Neuronal stem cell (in vitro differentiated cells): ENCODE measurements at regions not wholly inside any gene's neighbourhood (a gene's known extent, or its start where the extent isn't known, plus 50 kb on each side); places are given as distances from the start of the nearest gene placed in this dataset.
A peak's percentile ranks its signal among the peaks of the same experiment; 100 is the strongest.

Experiments used
- DNase-seq: peaks from one replicate; pipeline ENCODE4 v3.0.0-alpha.2; 2013; ENCODE audit warnings: low spot score
- H2AFZ ChIP-seq: one replicate; pipeline ENCODE4 v1.6.1; 2013; ENCODE audit warnings: mild to moderate bottlenecking, low read length, inconsistent platforms
- H2AK5ac ChIP-seq: 2 replicates; pipeline ENCODE4 v1.6.1; 2013; ENCODE audit warnings: low read depth, mild to moderate bottlenecking, inconsistent platforms, low read length, moderate library complexity, mixed read lengths
- H2BK120ac ChIP-seq: 2 replicates; pipeline ENCODE4 v1.6.1; 2013; ENCODE audit warnings: low read depth, mild to moderate bottlenecking, inconsistent platforms, low read length, moderate library complexity, mixed read lengths
- H2BK12ac ChIP-seq: one replicate; pipeline ENCODE4 v1.6.1; 2013; ENCODE audit warnings: low read length, inconsistent platforms
- H2BK15ac ChIP-seq: 2 replicates; pipeline ENCODE4 v1.6.1; 2013; ENCODE audit warnings: mild to moderate bottlenecking, low read length, inconsistent platforms, mixed read lengths
- H2BK5ac ChIP-seq: one replicate; pipeline ENCODE4 v1.6.1; 2013; ENCODE audit warnings: inconsistent platforms, mild to moderate bottlenecking, low read length, moderate library complexity
- H3K14ac ChIP-seq: one replicate; pipeline ENCODE4 v1.6.1; 2013; ENCODE audit warnings: low read length, inconsistent platforms
- H3K18ac ChIP-seq: 2 replicates; pipeline ENCODE4 v1.6.1; 2013; ENCODE audit warnings: low read length, inconsistent platforms
- H3K23ac ChIP-seq: 2 replicates; pipeline ENCODE4 v1.6.1; 2013; ENCODE audit warnings: low read depth, mild to moderate bottlenecking, mixed read lengths, low read length, inconsistent platforms; ENCODE audit not compliant: poor library complexity
- H3K27ac ChIP-seq: replicated peaks from 3 replicates; pipeline ENCODE4 v1.5.1; 2013; ENCODE audit warnings: low read length, inconsistent platforms
- H3K27me3 ChIP-seq, 3 experiments: 2 replicates each; pipeline ENCODE4 v1.6.1; 2013; ENCODE audit warnings: low read length in 3 of 3, mild to moderate bottlenecking in 2 of 3, inconsistent platforms in 1 of 3, low read depth in 1 of 3, mixed read lengths in 1 of 3, moderate library complexity in 1 of 3; ENCODE audit not compliant: control insufficient read depth in 3 of 3, insufficient read depth in 3 of 3
- H3K36me3 ChIP-seq, 2 donors: replicated peaks in 1 of 2; 2 replicates each; pipeline ENCODE4 v1.6.1; 2013; ENCODE audit warnings: low read length in 2 of 2; ENCODE audit not compliant: control insufficient read depth in 2 of 2, insufficient read depth in 2 of 2
- H3K4ac ChIP-seq: 2 replicates; pipeline ENCODE4 v1.6.1; 2013; ENCODE audit warnings: inconsistent platforms, mild to moderate bottlenecking, low read length, moderate library complexity
- H3K4me1 ChIP-seq, 2 donors: 1 replicate in 1 of 2; 2 replicates in 1 of 2; pipeline ENCODE4 v1.6.1; 2013; ENCODE audit warnings: low read length in 2 of 2, low read depth in 1 of 2; ENCODE audit not compliant: control insufficient read depth in 2 of 2, insufficient read depth in 1 of 2
- H3K4me2 ChIP-seq: one replicate; pipeline ENCODE4 v1.6.1; 2013; ENCODE audit warnings: mild to moderate bottlenecking, low read length, inconsistent platforms; ENCODE audit not compliant: insufficient read depth, poor library complexity, severe bottlenecking
- H3K4me3 ChIP-seq, 2 donors: 2 replicates each; pipeline ENCODE4 v1.5.1; 2013; ENCODE audit warnings: low read length in 2 of 2, mild to moderate bottlenecking in 2 of 2, inconsistent platforms in 1 of 2, moderate library complexity in 1 of 2
- H3K79me1 ChIP-seq: one replicate; pipeline ENCODE4 v1.6.1; 2013; ENCODE audit warnings: low read depth, mild to moderate bottlenecking, inconsistent platforms, low read length, moderate library complexity
- H3K9ac ChIP-seq: one replicate; pipeline ENCODE4 v1.6.1; 2013; ENCODE audit warnings: mild to moderate bottlenecking, low read depth, low read length, inconsistent platforms; ENCODE audit not compliant: poor library complexity
- H3K9me3 ChIP-seq, 2 donors: replicated peaks in 1 of 2; 2 replicates each; pipeline versions ENCODE3 to v1.6.1; 2013; ENCODE audit warnings: low read length in 2 of 2, mild to moderate bottlenecking in 2 of 2, inconsistent platforms in 1 of 2, low read depth in 1 of 2, mixed read lengths in 1 of 2, moderate library complexity in 1 of 2; ENCODE audit not compliant: control insufficient read depth in 2 of 2, insufficient read depth in 1 of 2
- H4K8ac ChIP-seq: one replicate; pipeline ENCODE4 v1.6.1; 2013; ENCODE audit warnings: low read depth, mild to moderate bottlenecking, inconsistent platforms, low read length, moderate library complexity
- H4K91ac ChIP-seq: one replicate; pipeline ENCODE4 v1.6.1; 2013; ENCODE audit warnings: low read length, low read depth, mild to moderate bottlenecking, inconsistent platforms; ENCODE audit not compliant: poor library complexity
- WGBS, 2 donors: extraction: QIAGEN DNeasy Blood & Tissue Kit; methylation state at CpG; one replicate each; pipeline ENCODE4 v1.1.7; 2013; ENCODE audit warnings: missing lambda C conversion rate in 2 of 2, mixed read lengths in 1 of 2; ENCODE audit not compliant: insufficient read length in 2 of 2, insufficient replicate concordance in 1 of 2; ENCODE audit errors: extremely low coverage in 2 of 2; 5-methylcytosine and 5-hydroxymethylcytosine counted together

DNA sequence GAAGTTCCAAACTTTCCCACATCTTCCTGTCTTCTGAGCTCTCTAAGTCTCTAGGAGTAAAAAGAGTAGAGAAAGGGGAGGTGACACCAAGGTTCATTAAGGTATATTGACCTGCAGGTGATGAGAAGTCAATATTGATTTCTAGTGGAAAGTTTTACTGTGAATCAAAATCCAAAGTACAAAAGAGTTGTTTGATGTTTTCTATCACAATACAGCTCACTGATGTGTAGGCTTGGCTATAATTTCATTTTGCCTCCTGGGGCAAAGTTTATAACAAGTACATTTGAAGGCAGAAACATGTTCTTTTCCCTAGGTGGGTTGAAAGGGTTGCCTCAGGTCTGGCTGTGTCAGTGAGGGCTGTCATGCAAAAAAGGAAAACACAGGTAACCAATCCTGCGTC lies 65.2 kb upstream of the LRPPRC start:
- Histone ChIP-seq H4K91ac (no peak overlapping the region), H3K36me3 (no peaks in the 10 kb centered on the region), H2AK5ac (peak overlapping the region; percentile 61), H3K18ac (no peak overlapping the region), H2BK5ac (no peak overlapping the region), H3K4me3 (no peak overlapping the region), H3K9ac (no peak overlapping the region), H3K27me3 (no peaks in the 10 kb centered on the region), H3K14ac (no peak overlapping the region), H3K4ac (no peak overlapping the region), H2BK15ac (no peak overlapping the region), H3K4me2 (no peak overlapping the region), H2BK120ac (no peak overlapping the region), H3K4me1 (no peaks in the 10 kb centered on the region), H2BK12ac (no peak overlapping the region), H3K79me1 (no peaks in the 10 kb centered on the region), H3K9me3 (peaks cover 0 to 8% of the 10 kb centered on the region in 2 donors), H4K8ac (no peak overlapping the region), H3K23ac (no peak overlapping the region), H3K27ac (no peak overlapping the region), H2AFZ (no peak overlapping the region)
- WGBS, 2 donors: no CpG with 5 or more reads among the region's 1 CpG
- no peak for DNase-seq

DNA sequence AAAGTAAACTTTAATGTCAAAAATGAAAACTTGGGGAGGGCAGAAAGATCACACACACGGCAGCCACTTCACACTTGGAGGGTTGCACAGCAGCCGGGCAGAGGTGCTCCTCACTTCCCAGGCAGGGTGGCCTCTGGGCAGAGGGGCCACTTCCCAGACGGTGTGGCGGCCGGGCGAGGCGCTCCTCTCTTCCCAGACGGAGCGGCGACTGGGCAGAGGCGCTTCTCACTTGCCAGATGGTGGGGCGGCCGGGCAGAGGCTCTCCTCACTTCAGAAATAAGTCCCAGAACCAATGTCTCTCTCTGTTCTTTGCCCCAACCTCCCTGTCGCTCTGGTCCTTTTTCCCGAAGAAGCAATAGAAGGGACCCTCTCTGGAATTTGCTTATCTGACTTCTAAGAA lies 65.7 kb upstream of the LRPPRC start:
- no peaks in the 10 kb centered on the region for H3K79me1 ChIP-seq
- H2AFZ ChIP-seq: no peak overlapping the region
- no peak overlapping the region for H4K8ac ChIP-seq
- WGBS, 2 donors: no CpG with 5 or more reads among the region's 15 CpGs
- H3K9me3 ChIP-seq: peaks cover 0 to 8% of the 10 kb centered on the region in 2 donors
- H3K14ac ChIP-seq: no peak overlapping the region
- H3K4me1 ChIP-seq: no peaks in the 10 kb centered on the region
- H2BK120ac ChIP-seq: no peak overlapping the region
- no peak overlapping the region for H3K18ac ChIP-seq
- H3K4ac ChIP-seq: no peak overlapping the region
- no peak overlapping the region for H2BK15ac ChIP-seq
- no peak overlapping the region for H4K91ac ChIP-seq
- H3K36me3 ChIP-seq: no peaks in the 10 kb centered on the region
- no peak overlapping the region for H3K4me2 ChIP-seq
- DNase-seq: no peak
- H2BK5ac ChIP-seq: no peak overlapping the region
- no peak overlapping the region for H3K9ac ChIP-seq
- H2BK12ac ChIP-seq: peak overlapping the region; percentile 69
- no peak overlapping the region for H3K27ac ChIP-seq
- no peak overlapping the region for H3K4me3 ChIP-seq
- peak overlapping the region; percentile 61 for H2AK5ac ChIP-seq
- H3K27me3 ChIP-seq: no peaks in the 10 kb centered on the region
- no peak overlapping the region for H3K23ac ChIP-seq

DNA sequence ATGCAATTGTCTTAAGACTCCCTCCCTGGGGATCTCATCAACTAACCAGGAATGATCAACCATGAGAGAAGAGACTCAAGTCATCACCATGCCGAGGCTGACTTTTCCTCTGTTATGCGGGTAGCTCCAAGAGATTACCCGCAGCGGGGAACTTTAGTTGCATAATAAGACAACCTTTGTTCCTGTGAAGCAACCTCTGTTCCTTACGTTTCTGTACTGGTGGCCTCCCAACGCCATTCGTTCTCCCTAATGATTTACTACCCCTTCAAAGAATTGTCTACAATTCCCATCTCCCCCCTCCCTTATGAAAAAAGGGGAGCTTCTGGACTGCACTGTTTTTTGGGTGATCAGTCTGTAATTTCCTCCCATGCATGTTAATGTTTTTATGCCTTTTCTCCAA lies 66.1 kb upstream of the LRPPRC start:
- H3K18ac ChIP-seq: no peak overlapping the region
- H3K4me2 ChIP-seq: no peak overlapping the region
- H3K4me1 ChIP-seq: no peaks in the 10 kb centered on the region
- no peak for DNase-seq
- no peak overlapping the region for H3K14ac ChIP-seq
- H2BK12ac ChIP-seq: no peak overlapping the region
- H2BK120ac ChIP-seq: no peak overlapping the region
- H3K36me3 ChIP-seq: no peaks in the 10 kb centered on the region
- no peak overlapping the region for H3K4me3 ChIP-seq
- no peak overlapping the region for H3K4ac ChIP-seq
- no peak overlapping the region for H3K23ac ChIP-seq
- no CpG with 5 or more reads among the region's 7 CpGs for WGBS, 2 donors
- no peak overlapping the region for H2AFZ ChIP-seq
- H2BK5ac ChIP-seq: no peak overlapping the region
- H3K9me3 ChIP-seq: peaks cover 0 to 8% of the 10 kb centered on the region in 2 donors
- H2AK5ac ChIP-seq: no peak overlapping the region
- no peak overlapping the region for H3K27ac ChIP-seq
- no peak overlapping the region for H3K9ac ChIP-seq
- no peak overlapping the region for H2BK15ac ChIP-seq
- H3K79me1 ChIP-seq: no peaks in the 10 kb centered on the region
- H3K27me3 ChIP-seq: no peaks in the 10 kb centered on the region
- no peak overlapping the region for H4K91ac ChIP-seq
- no peak overlapping the region for H4K8ac ChIP-seq

DNA sequence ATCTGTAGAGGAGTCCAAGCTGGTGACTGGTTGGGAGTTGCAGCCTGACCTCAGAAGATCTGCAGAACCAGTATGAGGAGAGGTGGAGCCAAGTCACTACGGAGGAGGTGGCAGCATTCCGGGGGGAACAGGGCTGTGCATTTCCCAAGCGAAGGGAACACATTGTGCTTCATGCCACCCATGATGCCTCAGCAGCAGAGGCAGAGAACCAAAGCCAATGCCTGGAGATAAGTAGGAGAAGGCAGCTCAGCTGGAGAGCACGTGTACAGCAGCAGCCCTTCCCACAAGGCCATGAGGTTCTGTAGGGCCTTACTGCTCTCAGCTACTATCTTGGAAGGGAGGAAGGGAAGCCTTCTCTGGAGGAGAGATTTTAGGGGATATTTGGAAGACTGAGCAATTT lies 67.2 kb upstream of the LRPPRC start:
- no CpG with 5 or more reads among the region's 4 CpGs for WGBS, 2 donors

More for the DNA sequence above, 67.2 kb upstream of the LRPPRC start:
- Histone ChIP-seq H3K9ac (no peak overlapping the region), H2BK120ac (no peak overlapping the region), H3K4me3 (no peak overlapping the region), H3K4me2 (no peak overlapping the region), H2AFZ (no peak overlapping the region), H3K4me1 (no peaks in the 10 kb centered on the region), H3K18ac (peak overlapping the region; percentile 13), H3K36me3 (no peaks in the 10 kb centered on the region), H4K8ac (no peak overlapping the region), H2AK5ac (peak overlapping the region; percentile 88), H3K4ac (no peak overlapping the region), H3K23ac (peak overlapping the region; percentile 65), H3K27me3 (no peaks in the 10 kb centered on the region), H3K79me1 (no peaks in the 10 kb centered on the region), H3K9me3 (peaks cover 0 to 8% of the 10 kb centered on the region in 2 donors), H3K14ac (no peak overlapping the region), H2BK5ac (peak overlapping the region; percentile 53), H2BK15ac (peak overlapping the region; percentile 85), H3K27ac (no peak overlapping the region), H2BK12ac (no peak overlapping the region), H4K91ac (no peak overlapping the region)
- DNase-seq: no peak
